PC-9 (cell line): ENCODE measurements at regions not wholly inside any gene's neighbourhood (a gene's known extent, or its start where the extent isn't known, plus 50 kb on each side); places are given as distances from the start of the nearest gene placed in this dataset.

ENCODE experiments used
- BruUV-seq: library from RNA; stranded (reverse); fragments of 400-500 nt; replicated peaks from 2 replicates; lab custom pipeline; 2021; lab: Mats Ljungman, UMichigan
- CTCF ChIA-PET: fragments of 300-600 bp; sonication (Branson Sonifier 250); formaldehyde crosslinking; loops from one replicate; lab custom pipeline; 2022; ENCODE audit warnings: antibody characterized with exemption; lab: Charles Lee
- POLR2A ChIA-PET: fragments of 300-600 bp; sonication (Branson Sonifier 250); formaldehyde crosslinking; loops from one replicate; lab custom pipeline; 2022; ENCODE audit warnings: antibody characterized with exemption; ENCODE audit not compliant: unreplicated experiment; lab: Charles Lee
- DNase-seq, 2 experiments: peaks; one replicate each; pipeline versions ENCODE4 v3.0.0 to v3.0.0-alpha.2; 2015 to 2022; ENCODE audit warnings: mixed read lengths in 1 of 2
- H2AFZ ChIP-seq: fragments of 200-600 bp; sonication (generic); 2 replicates; pipeline ENCODE4 v1.8.1; 2017; ENCODE audit warnings: antibody characterized with exemption
- H3F3A ChIP-seq: fragments of 200-600 bp; sonication (generic); 2 replicates; pipeline ENCODE4 v1.8.1; 2017; ENCODE audit warnings: antibody characterized with exemption, mild to moderate bottlenecking, low read depth; ENCODE audit not compliant: insufficient read depth
- H3K27ac ChIP-seq: fragments of 200-600 bp; sonication (generic); 2 replicates; pipeline ENCODE4 v1.6.1; 2016; ENCODE audit warnings: mixed run types
- H3K27me3 ChIP-seq: fragments of 200-600 bp; sonication (generic); 2 replicates; pipeline ENCODE4 v1.6.1; 2016; ENCODE audit warnings: low read depth, mixed run types; ENCODE audit not compliant: insufficient read depth
- H3K36me3 ChIP-seq: fragments of 200-600 bp; sonication (generic); 2 replicates; pipeline ENCODE4 v1.6.1; 2016; ENCODE audit warnings: low read depth, mixed run types
- H3K4me1 ChIP-seq: fragments of 200-600 bp; sonication (generic); replicated peaks from 2 replicates; pipeline ENCODE4 v1.6.1; 2016; ENCODE audit warnings: mixed run types; ENCODE audit not compliant: insufficient read depth
- H3K4me2 ChIP-seq: fragments of 200-600 bp; sonication (generic); 2 replicates; pipeline ENCODE4 v1.6.1; 2017; ENCODE audit warnings: mixed run types
- H3K4me3 ChIP-seq: fragments of 200-600 bp; sonication (generic); 2 replicates; pipeline ENCODE4 v1.6.1; 2016; ENCODE audit warnings: mixed run types
- H3K79me2 ChIP-seq: fragments of 200-600 bp; sonication (generic); 2 replicates; pipeline ENCODE4 v1.6.1; 2017; ENCODE audit warnings: low read depth, mixed run types
- H3K9me2 ChIP-seq: fragments of 200-600 bp; sonication (generic); 2 replicates; pipeline ENCODE4 v1.8.1; 2017; ENCODE audit warnings: mild to moderate bottlenecking; ENCODE audit not compliant: insufficient read depth
- H3K9me3 ChIP-seq: fragments of 200-600 bp; sonication (generic); 2 replicates; pipeline ENCODE4 v1.8.1; 2016; ENCODE audit warnings: low read depth; ENCODE audit not compliant: insufficient read depth
- H4K20me1 ChIP-seq: fragments of 200-600 bp; sonication (generic); 2 replicates; pipeline ENCODE4 v1.8.1; 2017; ENCODE audit not compliant: insufficient read depth
- CTCF ChIP-seq: fragments of 200-600 bp; sonication (generic); conservative IDR thresholded peaks from 2 replicates; pipeline ENCODE4 v1.6.1; 2017; ENCODE audit warnings: mixed run types, antibody characterized with exemption, mild to moderate bottlenecking, moderate library complexity
- EZH2 ChIP-seq: fragments of 200-600 bp; sonication (generic); IDR thresholded peaks from 2 replicates; pipeline ENCODE4 v1.8.0; 2017; ENCODE audit warnings: antibody characterized with exemption, low read depth
- intact Hi-C: fragments of 100-400 bp; cut with micrococcal nuclease; formaldehyde crosslinking; loops from one replicate; pipeline ENCODE4 v1.10.0; 2022; ENCODE audit not compliant: unreplicated experiment

GRCh38 chr16:47826070-47826469, 329.7 kb downstream of the ABCC12 start:
- Histone ChIP-seq H3K4me3 (no peak overlapping the region), H4K20me1 (no peaks in the 10 kb centered on the region), H3K79me2 (no peaks in the 10 kb centered on the region), H3K9me2 (no peaks in the 10 kb centered on the region), H3F3A (no peaks in the 10 kb centered on the region), H3K27me3 (no peaks in the 10 kb centered on the region), H3K36me3 (no peaks in the 10 kb centered on the region), H3K4me2 (no peak overlapping the region), H3K4me1 (no peaks in the 10 kb centered on the region), H3K9me3 (peaks cover 8% of the 10 kb centered on the region; the same call in 1 of the 2 replicates), H3K27ac (no peak overlapping the region), H2AFZ (no peak overlapping the region)
- TF ChIP-seq EZH2, result no peak
- TF ChIP-seq CTCF, result no peak
- CTCF ChIA-PET, result no interaction called here
- POLR2A ChIA-PET, result no interaction called here
- DNase-seq, result no peak
- no TSS peak for BruUV-seq
- intact Hi-C loops, result no loop called here

- TF ChIP-seq EZH2 (no peak), CTCF (no peak)
- intact Hi-C loops, result no loop called here
- Histone ChIP-seq H3K79me2 (no peaks in the 10 kb centered on the region), H3F3A (no peaks in the 10 kb centered on the region), H3K9me3 (no peaks in the 10 kb centered on the region; the same call in 1 of the 2 replicates), H3K4me2 (no peak overlapping the region), H3K9me2 (no peaks in the 10 kb centered on the region), H3K27me3 (no peaks in the 10 kb centered on the region), H3K4me1 (no peaks in the 10 kb centered on the region), H2AFZ (0 out of 2 replicates have a peak overlapping the region, but pooled peaks have one; percentile 37), H3K36me3 (no peaks in the 10 kb centered on the region), H3K4me3 (no peak overlapping the region), H3K27ac (no peak overlapping the region), H4K20me1 (no peaks in the 10 kb centered on the region)
- ChIA-PET POLR2A (no interaction called here), CTCF (no interaction called here)
- BruUV-seq, result no TSS peak
- no peak for DNase-seq
These were observed 338.7 kb downstream of the ABCC12 start for GRCh38 chr16:47817048-47817447.

- no peak overlapping the region for H2AFZ ChIP-seq
- no peaks in the 10 kb centered on the region for H4K20me1 ChIP-seq
- no peak overlapping the region for H3K27ac ChIP-seq
- H3K4me1 ChIP-seq, result no peaks in the 10 kb centered on the region
- ChIA-PET POLR2A (no interaction called here), CTCF (no interaction called here)
- H3K9me3 ChIP-seq, result no peaks in the 10 kb centered on the region; the same call in 1 of the 2 replicates
- H3K9me2 ChIP-seq, result no peaks in the 10 kb centered on the region
- H3F3A ChIP-seq, result no peaks in the 10 kb centered on the region
- intact Hi-C loops, result no loop called here
- TF ChIP-seq EZH2 (no peak), CTCF (no peak)
- H3K4me2 ChIP-seq, result no peak overlapping the region
- DNase-seq, result no peak
- no peaks in the 10 kb centered on the region for H3K79me2 ChIP-seq
- no peaks in the 10 kb centered on the region for H3K27me3 ChIP-seq
- BruUV-seq, result no TSS peak
- H3K4me3 ChIP-seq, result no peak overlapping the region
- H3K36me3 ChIP-seq, result no peaks in the 10 kb centered on the region
These were observed 339.3 kb downstream of the ABCC12 start for GRCh38 chr16:47816511-47816910.
